Vagina (tissue), 2 donors: ENCODE measurements at regions not wholly inside any gene's neighbourhood (a gene's known extent, or its start where the extent isn't known, plus 50 kb on each side); places are given as distances from the start of the nearest gene placed in this dataset.

ENCODE experiments used
- CTCF ChIP-seq, 3 experiments: fragments of 450-650 bp in 2 of 3; fragments of 200-600 bp in 1 of 3; sonication (generic) in 1 of 3; IDR thresholded peaks; one replicate each; pipeline ENCODE4 v1.5.1; 2017 to 2019; ENCODE audit warnings: antibody characterized with exemption in 3 of 3, mild to moderate bottlenecking in 2 of 3, moderate library complexity in 2 of 3
- POLR2A ChIP-seq, 2 donors: fragments of 450-650 bp; IDR thresholded peaks; one replicate each; pipeline ENCODE4 v1.6.1; 2017; ENCODE audit warnings: antibody characterized with exemption in 2 of 2, mild to moderate bottlenecking in 2 of 2, moderate library complexity in 2 of 2

- TF ChIP-seq CTCF (IDR thresholded peaks at IDR 0.05) (no peak), POLR2A (IDR thresholded peaks at IDR 0.05) (no peak)
Measured at GRCh38 chr18:41720226-41720625, 234.8 kb upstream of the PIK3C3 start.
